NCI-H187 (cell line): ENCODE measurements at regions not wholly inside any gene's neighbourhood (a gene's known extent, or its start where the extent isn't known, plus 50 kb on each side); places are given as distances from the start of the nearest gene placed in this dataset.

ENCODE experiments used
- DNase-seq, 2 experiments: peaks; one replicate each; lab custom pipeline; 2025; lab: John Stamatoyannopoulos, UW

DNA sequence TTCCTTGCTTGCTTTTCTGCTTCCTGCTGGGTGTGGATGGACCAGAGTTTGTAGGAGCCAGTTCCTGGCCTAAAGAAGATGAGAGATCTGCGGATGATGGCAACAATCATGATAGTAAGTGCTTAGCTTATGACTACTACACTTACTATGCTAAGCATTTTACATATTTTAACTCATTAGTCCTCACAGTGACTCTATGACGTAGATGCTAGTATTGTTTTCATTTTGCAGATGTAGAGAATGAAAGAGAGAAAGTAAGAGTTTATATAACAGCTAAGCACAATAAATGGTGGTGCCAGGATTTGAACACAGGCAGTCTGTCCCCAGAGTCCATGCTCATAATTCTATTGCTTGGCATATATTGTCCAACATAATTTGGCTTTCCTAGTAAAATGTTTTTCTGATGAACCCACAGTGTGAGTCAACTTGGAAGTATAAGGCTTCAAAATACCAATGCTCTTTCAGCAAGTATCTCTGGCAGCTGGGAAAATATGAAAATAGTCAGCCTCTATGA lies 363.2 kb upstream of the DDHD1 start:
- no peak for DNase-seq

- DNase-seq, result no peak
Observed at GRCh38 chr14:53515276-53515675, 362.2 kb upstream of the DDHD1 start.

GRCh38 chr14:53514197-53514596 lies 361.1 kb upstream of the DDHD1 start:
- no peak for DNase-seq

- DNase-seq, result peak; percentile 20 to 75
Observed at GRCh38 chr14:53510281-53510912, 357.3 kb upstream of the DDHD1 start.

DNA sequence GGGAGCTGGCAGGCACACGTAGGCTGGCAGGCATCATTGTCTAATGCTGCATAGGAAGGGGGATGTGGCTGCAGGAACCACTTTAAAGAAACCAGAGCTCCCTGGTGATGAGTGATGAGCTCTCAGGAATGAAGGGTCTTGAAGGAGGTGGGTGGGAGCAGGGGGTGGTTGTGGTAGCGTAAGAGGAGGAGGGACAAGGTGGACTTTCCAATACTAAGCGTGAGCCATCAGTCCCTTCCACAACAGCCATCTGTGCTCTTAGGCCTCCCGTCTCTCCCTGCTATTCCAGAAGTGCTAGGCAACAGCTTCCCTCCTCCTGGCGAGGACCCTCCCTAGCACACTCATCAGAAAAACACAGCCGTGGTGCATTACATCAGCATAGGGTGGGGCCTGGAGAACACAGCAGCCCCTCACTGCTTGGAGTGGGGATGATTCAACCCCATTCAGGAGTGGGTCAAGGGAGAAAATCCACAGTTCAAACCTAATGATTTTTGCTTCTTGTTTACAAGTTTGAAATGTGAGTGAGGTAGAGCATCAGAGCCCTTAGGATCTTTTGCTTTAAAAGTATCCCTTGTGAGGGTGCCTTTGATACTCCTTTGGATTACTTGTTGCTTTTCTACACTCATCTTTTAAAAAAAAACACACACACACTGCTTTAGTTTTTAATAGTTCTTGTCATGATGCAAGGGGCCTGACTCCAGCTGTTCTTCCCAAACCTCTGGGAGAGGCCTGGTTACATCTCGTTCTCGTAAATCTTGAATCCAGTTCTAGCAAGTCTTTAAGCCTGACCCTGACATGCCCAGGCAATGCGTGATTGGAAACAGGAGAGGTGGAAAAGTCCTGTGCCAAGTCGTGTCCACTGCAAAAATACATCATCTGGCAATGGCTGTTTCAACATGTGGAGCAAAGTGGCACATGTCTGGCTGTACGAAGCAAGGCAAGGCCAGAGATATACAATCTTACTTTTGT lies 356.4 kb upstream of the DDHD1 start:
- DNase-seq, result peak; percentile 28 to 31

DNA sequence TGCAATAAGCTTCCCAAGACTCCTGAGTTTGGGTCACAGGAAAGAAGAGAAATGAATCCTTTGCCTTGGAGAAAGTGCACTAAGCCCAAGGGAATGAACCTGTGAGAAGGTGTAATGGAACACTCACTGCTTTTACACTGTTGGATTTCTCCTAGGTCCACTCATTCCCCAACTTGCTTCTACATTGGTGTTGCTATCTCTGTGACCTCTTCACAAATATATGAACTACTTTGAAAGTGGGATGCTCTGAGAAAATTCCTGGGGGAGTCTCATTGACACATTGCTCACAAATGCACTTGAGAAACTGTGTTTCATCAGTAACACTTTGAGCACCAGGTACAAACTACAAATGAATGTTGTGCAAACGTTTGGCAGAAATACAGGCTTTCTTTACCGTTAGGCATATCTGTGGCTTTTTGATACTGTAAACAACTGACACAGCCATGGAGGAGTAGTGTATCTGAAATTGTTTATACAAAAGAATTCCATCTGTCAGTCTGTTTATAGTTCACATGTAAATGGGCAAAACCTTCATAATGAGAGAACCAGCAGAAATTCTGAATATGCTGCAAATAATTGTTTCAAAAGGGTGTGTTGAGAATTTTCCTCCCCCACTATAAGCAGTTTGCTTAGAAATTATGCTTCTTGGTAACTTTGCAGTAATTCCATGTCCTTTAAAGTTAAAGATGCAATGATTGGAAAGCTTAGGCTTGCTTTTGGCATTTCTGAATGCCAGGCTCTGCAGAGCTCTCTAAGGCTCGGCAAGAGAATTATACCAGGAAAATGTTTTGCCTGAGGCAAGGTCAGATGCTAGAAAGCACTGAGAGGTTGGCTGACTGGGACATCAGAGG lies 348.5 kb upstream of the DDHD1 start:
- DNase-seq, result no peak

DNA sequence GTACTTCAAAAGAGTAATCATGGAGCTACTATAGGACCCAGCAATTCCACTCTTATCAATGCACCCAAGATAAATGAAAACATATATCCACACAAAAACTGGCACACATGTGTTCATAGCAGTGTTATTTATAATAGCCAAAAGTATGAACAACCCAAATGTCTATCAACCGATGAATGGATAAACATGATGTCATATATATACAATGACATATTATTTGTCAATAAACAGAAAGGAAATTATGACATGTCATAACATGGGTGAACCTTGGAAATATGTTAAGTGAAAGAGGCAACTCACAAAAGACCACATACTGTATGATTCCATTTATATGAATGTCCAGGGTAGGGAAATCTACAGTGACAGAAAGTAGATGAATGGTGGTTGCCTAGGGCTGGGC lies 347.1 kb upstream of the DDHD1 start:
- DNase-seq, result no peak

- no peak for DNase-seq
Observed at GRCh38 chr14:53496668-53497067, 343.5 kb upstream of the DDHD1 start.

- DNase-seq, result no peak
Observed at GRCh38 chr14:53495846-53496343, 342.8 kb upstream of the DDHD1 start.

DNA sequence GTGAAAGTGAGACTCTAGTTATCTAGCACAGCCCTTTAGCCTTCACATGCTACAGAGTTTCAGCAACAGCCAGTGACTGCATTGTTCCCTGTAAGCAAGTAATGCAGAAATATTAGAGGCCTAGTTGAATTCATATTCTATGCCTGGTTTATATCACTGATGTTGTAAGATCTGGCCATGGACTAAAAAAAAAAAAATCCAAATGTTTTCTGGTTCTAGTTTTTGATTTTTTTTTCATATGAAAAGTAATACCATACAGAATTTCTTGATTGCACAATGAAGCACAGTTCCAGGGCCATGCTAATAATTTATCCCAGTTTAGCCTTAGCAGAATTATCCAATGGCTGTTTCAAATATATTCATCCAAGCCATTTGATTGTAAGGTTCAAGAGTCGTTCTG lies 341.5 kb upstream of the DDHD1 start:
- DNase-seq, result no peak

- DNase-seq, result peak; percentile 85 to 91
Observed at GRCh38 chr14:53493860-53494259, 340.7 kb upstream of the DDHD1 start.

- DNase-seq, result no peak
Observed at GRCh38 chr14:53493320-53493719, 340.2 kb upstream of the DDHD1 start.

GRCh38 chr14:53491884-53492277 lies 338.8 kb upstream of the DDHD1 start:
- no peak for DNase-seq

DNA sequence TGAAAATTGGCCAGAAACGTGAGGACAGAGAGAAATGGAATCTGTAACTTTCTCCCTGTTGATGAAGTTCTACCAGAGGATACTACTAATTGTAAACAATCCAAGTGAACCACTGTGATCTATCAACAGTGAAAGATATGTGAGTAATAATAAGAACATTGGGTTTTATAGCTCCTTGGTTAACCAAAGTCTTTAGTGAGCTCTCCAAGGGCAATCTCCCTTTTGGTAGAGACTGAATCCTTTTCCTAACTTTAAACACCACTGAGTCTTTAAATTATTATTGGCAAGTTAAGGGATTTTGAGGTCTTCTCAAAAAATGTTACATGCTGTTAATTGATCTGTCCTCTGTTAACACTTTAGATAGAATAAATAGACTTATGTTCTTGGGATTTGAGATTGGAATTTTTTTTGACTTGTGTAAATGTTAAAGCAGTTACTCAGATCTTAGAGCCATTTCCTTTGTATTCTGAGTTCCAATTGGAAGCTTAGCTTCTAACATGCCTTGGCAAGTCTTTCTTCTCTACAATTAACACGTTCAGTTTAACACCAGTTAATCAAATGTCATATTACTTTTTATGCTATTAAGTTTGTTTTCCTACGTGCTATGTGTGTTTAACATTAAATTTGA lies 338.2 kb upstream of the DDHD1 start:
- DNase-seq, result no peak

DNA sequence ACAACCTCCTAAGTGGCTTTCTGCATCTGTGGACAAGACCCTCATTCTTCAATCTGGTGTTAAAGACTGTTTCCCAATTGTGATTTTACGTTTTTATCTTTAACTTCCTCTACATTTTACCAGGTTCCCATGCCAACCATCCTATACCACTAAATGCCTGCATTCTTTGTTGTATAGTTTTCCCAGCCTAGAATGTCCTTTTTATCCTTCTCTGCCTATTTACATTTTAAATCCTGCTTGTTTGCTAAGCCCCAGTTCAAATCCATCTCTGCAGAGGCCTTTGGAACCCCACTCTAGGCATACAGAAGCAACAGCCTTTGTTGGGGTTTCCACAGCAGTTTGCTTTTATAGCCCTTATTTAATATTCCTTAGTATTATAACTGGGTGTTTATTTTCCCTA lies 325.1 kb upstream of the DDHD1 start:
- DNase-seq, result no peak

- DNase-seq, result no peak
Observed at GRCh38 chr14:53473480-53473879, 320.4 kb upstream of the DDHD1 start.

- no peak for DNase-seq
Observed at GRCh38 chr14:53472306-53472705, 319.2 kb upstream of the DDHD1 start.

DNA sequence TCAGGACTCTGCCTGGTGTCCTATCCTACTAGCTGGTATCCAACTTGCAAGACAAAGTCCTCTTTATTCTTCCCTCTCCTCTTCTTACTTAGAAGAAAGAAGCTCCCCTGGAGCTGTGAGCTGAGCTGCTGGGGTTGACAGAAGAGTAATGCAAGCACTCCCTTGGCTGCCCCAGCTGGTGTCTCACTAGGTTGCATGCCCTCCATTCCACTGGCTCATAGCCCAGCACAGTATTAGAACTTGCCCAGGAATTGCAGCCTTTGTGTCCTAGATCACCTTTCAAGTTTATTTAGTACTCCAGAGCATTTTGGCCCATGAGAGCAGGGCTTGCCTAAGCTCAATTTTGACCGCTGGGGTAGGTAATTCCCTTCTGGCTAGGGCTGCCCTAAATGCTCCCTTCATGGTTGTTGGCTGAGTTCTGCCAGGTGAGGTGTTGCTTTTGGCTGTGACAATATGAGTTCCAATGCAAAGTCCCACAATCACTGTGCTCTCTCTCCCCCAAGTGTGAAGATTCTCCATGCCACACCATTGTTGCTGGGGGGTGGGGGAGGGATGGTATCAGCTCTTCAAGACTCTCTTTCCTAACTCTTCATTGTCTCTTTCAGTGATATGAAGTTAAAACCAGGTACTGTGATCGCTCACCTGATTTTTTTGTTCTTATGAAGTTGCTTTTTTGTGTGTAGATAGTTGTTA lies 317.4 kb upstream of the DDHD1 start:
- DNase-seq, result no peak

DNA sequence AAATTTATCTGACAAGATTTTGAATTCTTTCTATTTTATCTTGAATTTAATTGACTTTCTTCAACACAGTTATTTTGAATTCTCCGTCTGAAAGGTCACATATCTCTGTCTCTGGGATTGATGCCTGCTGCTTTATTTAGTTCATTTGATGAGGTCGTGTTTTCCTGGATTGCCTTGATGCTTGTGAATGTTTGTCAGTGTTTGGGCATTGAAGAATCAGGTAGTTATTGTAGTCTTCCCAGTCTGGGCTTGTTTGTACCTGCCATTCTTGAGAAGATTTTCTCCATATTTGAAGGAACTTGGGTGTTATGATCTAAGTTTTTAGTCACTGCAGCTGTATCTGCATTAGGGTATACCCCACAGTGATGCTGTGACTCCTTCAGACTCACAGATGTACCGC lies 315.8 kb upstream of the DDHD1 start:
- DNase-seq, result no peak

GRCh38 chr14:53464376-53464775 lies 311.3 kb upstream of the DDHD1 start:
- DNase-seq, result no peak
